LNCAP (cell line): ENCODE measurements at regions not wholly inside any gene's neighbourhood (a gene's known extent, or its start where the extent isn't known, plus 50 kb on each side); places are given as distances from the start of the nearest gene placed in this dataset.

Experiments
- CTCF ChIP-seq: fragments of 450-650 bp; IDR thresholded peaks from 2 replicates; pipeline ENCODE4 v1.5.1; 2017; ENCODE audit warnings: mild to moderate bottlenecking

- no peak for TF ChIP-seq CTCF
Measured at GRCh38 chr21:32843561-32843960, 72.0 kb upstream of the PAXBP1 start.

- TF ChIP-seq CTCF, result no peak
Measured at GRCh38 chr21:32844076-32844475, 72.5 kb upstream of the PAXBP1 start.

- no peak for TF ChIP-seq CTCF
Measured at GRCh38 chr21:32844653-32845436, 73.3 kb upstream of the PAXBP1 start.

- no peak for TF ChIP-seq CTCF
Measured at GRCh38 chr21:32858628-32859027, 87.1 kb upstream of the PAXBP1 start.

GRCh38 chr21:32860399-32860798 lies 88.8 kb upstream of the PAXBP1 start:
- no peak for TF ChIP-seq CTCF

GRCh38 chr21:32861866-32862265 lies 90.3 kb upstream of the PAXBP1 start:
- no peak for TF ChIP-seq CTCF

GRCh38 chr21:32867597-32867996 lies 96.0 kb upstream of the PAXBP1 start:
- no peak for TF ChIP-seq CTCF
